Keratinocyte (primary cell): ENCODE measurements at regions not wholly inside any gene's neighbourhood (a gene's known extent, or its start where the extent isn't known, plus 50 kb on each side); places are given as distances from the start of the nearest gene placed in this dataset.

Experiments used
- EZH2 ChIP-seq: IDR thresholded peaks from one replicate; pipeline ENCODE4 v1.6.1; 2012; ENCODE audit warnings: inconsistent platforms, mild to moderate bottlenecking, low read length, moderate library complexity
- TF ChIP-seq, protein P1 (sequence below), 3 experiments: IDR thresholded peaks in 1 of 3; conservative IDR thresholded peaks in 1 of 3; optimal IDR thresholded peaks in 1 of 3; 2 replicates in 2 of 3; 3 replicates in 1 of 3; pipeline versions ENCODE3 to v1.5.1; 2011; ENCODE audit warnings: low read length in 3 of 3, mild to moderate bottlenecking in 3 of 3, moderate library complexity in 2 of 3, control low read depth in 1 of 3, inconsistent platforms in 1 of 3; ENCODE audit not compliant: insufficient read depth in 2 of 3; ENCODE audit errors: extremely low read depth in 1 of 3

GRCh38 chr5:130546211-130546610 is 618.8 kb downstream of the HINT1 start:
- no peak for TF ChIP-seq EZH2
- TF ChIP-seq, protein P1, sequence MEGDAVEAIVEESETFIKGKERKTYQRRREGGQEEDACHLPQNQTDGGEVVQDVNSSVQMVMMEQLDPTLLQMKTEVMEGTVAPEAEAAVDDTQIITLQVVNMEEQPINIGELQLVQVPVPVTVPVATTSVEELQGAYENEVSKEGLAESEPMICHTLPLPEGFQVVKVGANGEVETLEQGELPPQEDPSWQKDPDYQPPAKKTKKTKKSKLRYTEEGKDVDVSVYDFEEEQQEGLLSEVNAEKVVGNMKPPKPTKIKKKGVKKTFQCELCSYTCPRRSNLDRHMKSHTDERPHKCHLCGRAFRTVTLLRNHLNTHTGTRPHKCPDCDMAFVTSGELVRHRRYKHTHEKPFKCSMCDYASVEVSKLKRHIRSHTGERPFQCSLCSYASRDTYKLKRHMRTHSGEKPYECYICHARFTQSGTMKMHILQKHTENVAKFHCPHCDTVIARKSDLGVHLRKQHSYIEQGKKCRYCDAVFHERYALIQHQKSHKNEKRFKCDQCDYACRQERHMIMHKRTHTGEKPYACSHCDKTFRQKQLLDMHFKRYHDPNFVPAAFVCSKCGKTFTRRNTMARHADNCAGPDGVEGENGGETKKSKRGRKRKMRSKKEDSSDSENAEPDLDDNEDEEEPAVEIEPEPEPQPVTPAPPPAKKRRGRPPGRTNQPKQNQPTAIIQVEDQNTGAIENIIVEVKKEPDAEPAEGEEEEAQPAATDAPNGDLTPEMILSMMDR (optimal IDR thresholded peaks at IDR 0.05 in 1 of 3, IDR thresholded peaks at IDR 0.05 in 1 of 3, conservative IDR thresholded peaks at IDR 0.05 in 1 of 3; ENCODE audit: extremely low read depth in 1 of 3, insufficient read depth in 2 of 3, low read length in 3 of 3) = no peak
